ENCODE measurements at regions not wholly inside any gene's neighbourhood (a gene's known extent, or its start where the extent isn't known, plus 50 kb on each side); places are given as distances from the start of the nearest gene placed in this dataset.

GRCh38 chr13:63327584-63327983 lies 1911.9 kb upstream of the PCDH20 start:
- Histone ChIP-seq H3K4me1 (ENCODE audit: low read depth) (no peaks in the 10 kb centered on the region), H3K36me3 (no peaks in the 10 kb centered on the region), H3K9me3 (ENCODE audit: low read depth) (no peaks in the 10 kb centered on the region), H3K27me3 (no peaks in the 10 kb centered on the region), H3K27ac (no peak overlapping the region), H3K4me3 (no peak overlapping the region)
- DNase-seq (ENCODE audit: low read depth in 1 of 2, low spot score in 1 of 2): no peak
- no peak for TF ChIP-seq CTCF (IDR thresholded peaks at IDR 0.05; ENCODE audit: low read depth, low read length)

- no peak for DNase-seq (ENCODE audit: low read depth in 1 of 2, low spot score in 1 of 2)
- no peaks in the 10 kb centered on the region for H3K27me3 ChIP-seq
- no peak overlapping the region for H3K27ac ChIP-seq
- no peak overlapping the region for H3K4me3 ChIP-seq
- no peaks in the 10 kb centered on the region for H3K9me3 ChIP-seq (ENCODE audit: low read depth)
- no peak for TF ChIP-seq CTCF (IDR thresholded peaks at IDR 0.05; ENCODE audit: low read depth, low read length)
- no peaks in the 10 kb centered on the region for H3K36me3 ChIP-seq
- H3K4me1 ChIP-seq (ENCODE audit: low read depth): no peaks in the 10 kb centered on the region
These were observed 1907.8 kb upstream of the PCDH20 start for GRCh38 chr13:63323441-63323840.

GRCh38 chr13:63311587-63311986 lies 1895.9 kb upstream of the PCDH20 start:
- no peak overlapping the region for H3K4me3 ChIP-seq
- H3K36me3 ChIP-seq: no peaks in the 10 kb centered on the region
- TF ChIP-seq CTCF (IDR thresholded peaks at IDR 0.05; ENCODE audit: low read depth, low read length): no peak
- no peaks in the 10 kb centered on the region for H3K9me3 ChIP-seq (ENCODE audit: low read depth)
- no peaks in the 10 kb centered on the region for H3K4me1 ChIP-seq (ENCODE audit: low read depth)
- no peaks in the 10 kb centered on the region for H3K27me3 ChIP-seq
- no peak for DNase-seq (ENCODE audit: low read depth in 1 of 2, low spot score in 1 of 2)
- no peak overlapping the region for H3K27ac ChIP-seq

- Histone ChIP-seq H3K4me1 (ENCODE audit: low read depth) (no peaks in the 10 kb centered on the region), H3K4me3 (no peak overlapping the region), H3K27ac (no peak overlapping the region), H3K9me3 (ENCODE audit: low read depth) (no peaks in the 10 kb centered on the region), H3K27me3 (no peaks in the 10 kb centered on the region), H3K36me3 (no peaks in the 10 kb centered on the region)
- no peak for TF ChIP-seq CTCF (IDR thresholded peaks at IDR 0.05; ENCODE audit: low read depth, low read length)
- DNase-seq (ENCODE audit: low read depth in 1 of 2, low spot score in 1 of 2): no peak
These were observed 1893.0 kb upstream of the PCDH20 start for GRCh38 chr13:63308549-63309165.

- no peaks in the 10 kb centered on the region for H3K9me3 ChIP-seq (ENCODE audit: low read depth)
- H3K4me1 ChIP-seq (ENCODE audit: low read depth): no peaks in the 10 kb centered on the region
- no peak overlapping the region for H3K27ac ChIP-seq
- DNase-seq (ENCODE audit: low read depth in 1 of 2, low spot score in 1 of 2): no peak
- H3K4me3 ChIP-seq: no peak overlapping the region
- no peak for TF ChIP-seq CTCF (IDR thresholded peaks at IDR 0.05; ENCODE audit: low read depth, low read length)
- H3K27me3 ChIP-seq: no peaks in the 10 kb centered on the region
- no peaks in the 10 kb centered on the region for H3K36me3 ChIP-seq
These were observed 1891.6 kb upstream of the PCDH20 start for GRCh38 chr13:63307228-63307627.
